ENCODE measurements at regions not wholly inside any gene's neighbourhood (a gene's known extent, or its start where the extent isn't known, plus 50 kb on each side); places are given as distances from the start of the nearest gene placed in this dataset.

GRCh38 chr12:46472144-46472705 is 99.7 kb upstream of the SLC38A2 start:
- Histone ChIP-seq H3K27me3 (ENCODE audit: insufficient read depth, low read length) (no peaks in the 10 kb centered on the region), H3K27ac (ENCODE audit: low read depth, low read length) (peak overlapping the region; percentile 100), H3K36me3 (ENCODE audit: control insufficient read depth in 1 of 2, insufficient read depth in 2 of 2, low read length in 2 of 2) (no peaks in the 10 kb centered on the region), H4K20me1 (ENCODE audit: insufficient read depth) (no peaks in the 10 kb centered on the region), H3K9ac (ENCODE audit: low read length) (peak overlapping the region; percentile 58), H2AFZ (ENCODE audit: low read depth, low read length, poor library complexity, severe bottlenecking) (no peak overlapping the region), H3K4me2 (ENCODE audit: low read length) (peak overlapping the region; percentile 64), H3K9me2 (ENCODE audit: insufficient read depth) (no peaks in the 10 kb centered on the region), H3K9me3 (ENCODE audit: control insufficient read depth in 1 of 2, insufficient read depth in 1 of 2, low read depth in 1 of 2, low read length in 2 of 2) (no peaks in the 10 kb centered on the region), H3K4me1 (ENCODE audit: control insufficient read depth in 1 of 2, insufficient read depth in 2 of 2, low read length in 2 of 2) (peaks cover 90 to 100% of the 10 kb centered on the region in 2 experiments), H3K4me3 (replicated peaks in 1 of 2; ENCODE audit: low read depth in 1 of 2, low read length in 2 of 2) (peak overlapping the region in 1 of 2 experiments; percentile 2; a peak in 1 of 4 replicates), H3K79me2 (ENCODE audit: insufficient read depth, low read length) (peaks cover 27% of the 10 kb centered on the region)
- CTCF ChIA-PET, result interaction anchor here (1.7 kb wide), 1 partner anchor 189 kb away, joined by 4 read pairs; no protein-coding TSS in a partner anchor
- POLR2A ChIA-PET, result interaction anchor here (2.4 to 2.8 kb wide), 2 partner anchors 41 to 77 kb away, joined by 8 to 13 read pairs; no protein-coding TSS in a partner anchor
- DNase-seq (ENCODE audit: low read depth, low spot score) (no peak), ATAC-seq (no peak)
- no TSS peak for BruUV-seq (replicated peaks)
- TF ChIP-seq ATF3 (IDR thresholded peaks at IDR 0.05) (no peak), EZH2phosphoT487 (IDR thresholded peaks at IDR 0.05; ENCODE audit: borderline replicate concordance) (no peak), MAX (IDR thresholded peaks at IDR 0.05) (no peak), CTCF (IDR thresholded peaks at IDR 0.05 in 2 of 3, conservative IDR thresholded peaks at IDR 0.05 in 1 of 3; ENCODE audit: borderline replicate concordance in 1 of 3, insufficient read depth in 1 of 3, low read depth in 2 of 3, low read length in 2 of 3) (no peak), RAD21 (IDR thresholded peaks at IDR 0.05; ENCODE audit: low read depth) (no peak), CBX3 (IDR thresholded peaks at IDR 0.05; ENCODE audit: low read depth) (no peak), EGR1 (IDR thresholded peaks at IDR 0.05; ENCODE audit: low read depth) (no peak), TCF7L2 (IDR thresholded peaks at IDR 0.05; ENCODE audit: borderline replicate concordance, extremely low read depth, insufficient read depth, insufficient read length) (no peak)
- RAD21 ChIA-PET (ENCODE audit: low non-redundant PET in 1 of 2, low total read pairs in 2 of 2, uncharacterized antibody in 2 of 2, unreplicated experiment in 2 of 2), result no interaction called here
- intact Hi-C loops (cut with micrococcal nuclease), result loop anchor here (2.0 to 10.0 kb wide), 2 partner anchors 81 to 193 kb away; no protein-coding TSS in a partner anchor

All from HCT116 (cell line).